ACC112 (cell line): ENCODE measurements at regions not wholly inside any gene's neighbourhood (a gene's known extent, or its start where the extent isn't known, plus 50 kb on each side); places are given as distances from the start of the nearest gene placed in this dataset.

ENCODE experiments used
- H2AFZ ChIP-seq: fragments of 200-600 bp; sonication (generic); one replicate; pipeline ENCODE4 v1.6.0; 2017; ENCODE audit warnings: antibody characterized with exemption, low read length; ENCODE audit not compliant: unreplicated experiment
- H3K27ac ChIP-seq: fragments of 200-600 bp; sonication (generic); 2 replicates; pipeline ENCODE4 v1.5.1; 2014; ENCODE audit warnings: low read depth, mild to moderate bottlenecking, antibody characterized with exemption, low read length, moderate library complexity
- H3K27me3 ChIP-seq: fragments of 200-600 bp; sonication (generic); 2 replicates; pipeline ENCODE4 v1.6.1; 2014; ENCODE audit warnings: mild to moderate bottlenecking, antibody characterized with exemption, low read length, moderate library complexity, mixed read lengths; ENCODE audit not compliant: insufficient read depth
- H3K36me3 ChIP-seq: fragments of 200-600 bp; sonication (generic); 2 replicates; pipeline ENCODE4 v1.6.1; 2016; ENCODE audit warnings: mild to moderate bottlenecking, antibody characterized with exemption, low read length, moderate library complexity, mixed read lengths; ENCODE audit not compliant: insufficient read depth
- H3K4me1 ChIP-seq: fragments of 200-600 bp; sonication (generic); one replicate; pipeline ENCODE4 v1.6.1; 2016; ENCODE audit warnings: low read length, mixed read lengths; ENCODE audit not compliant: insufficient read depth, unreplicated experiment, control insufficient read depth
- H3K4me3 ChIP-seq: fragments of 200-600 bp; sonication (generic); 2 replicates; pipeline ENCODE4 v1.5.1; 2014; ENCODE audit warnings: mild to moderate bottlenecking, low read depth, low read length
- H3K79me2 ChIP-seq: fragments of 200-600 bp; sonication (generic); one replicate; pipeline ENCODE4 v1.6.0; 2016; ENCODE audit warnings: low read length; ENCODE audit not compliant: control insufficient read depth, unreplicated experiment, insufficient read depth

DNA sequence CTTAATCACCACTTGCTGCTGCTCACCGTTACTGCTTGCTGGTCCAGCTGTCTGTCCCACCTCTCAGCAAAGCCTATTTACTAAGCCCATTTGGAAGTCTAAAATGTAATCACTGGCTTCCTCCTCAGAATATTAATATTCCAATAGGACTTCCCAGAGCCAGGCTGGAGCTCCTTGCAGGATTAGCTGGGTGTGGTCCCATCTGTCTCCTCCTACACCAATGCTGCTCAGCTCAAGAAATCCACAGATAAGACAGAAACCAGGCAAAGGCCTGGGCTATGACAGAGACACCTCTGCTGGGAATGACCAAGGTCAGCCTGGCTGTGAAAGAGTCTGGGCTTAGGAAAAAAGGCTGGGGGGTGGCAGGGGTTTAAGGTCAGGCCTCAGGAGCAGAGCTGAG lies 317.8 kb downstream of the BUD13 start:
- Histone ChIP-seq H3K79me2 (no peaks in the 10 kb centered on the region), H3K4me3 (no peak overlapping the region), H2AFZ (no peak overlapping the region), H3K27ac (no peak overlapping the region), H3K36me3 (no peaks in the 10 kb centered on the region), H3K4me1 (no peaks in the 10 kb centered on the region), H3K27me3 (no peaks in the 10 kb centered on the region)

DNA sequence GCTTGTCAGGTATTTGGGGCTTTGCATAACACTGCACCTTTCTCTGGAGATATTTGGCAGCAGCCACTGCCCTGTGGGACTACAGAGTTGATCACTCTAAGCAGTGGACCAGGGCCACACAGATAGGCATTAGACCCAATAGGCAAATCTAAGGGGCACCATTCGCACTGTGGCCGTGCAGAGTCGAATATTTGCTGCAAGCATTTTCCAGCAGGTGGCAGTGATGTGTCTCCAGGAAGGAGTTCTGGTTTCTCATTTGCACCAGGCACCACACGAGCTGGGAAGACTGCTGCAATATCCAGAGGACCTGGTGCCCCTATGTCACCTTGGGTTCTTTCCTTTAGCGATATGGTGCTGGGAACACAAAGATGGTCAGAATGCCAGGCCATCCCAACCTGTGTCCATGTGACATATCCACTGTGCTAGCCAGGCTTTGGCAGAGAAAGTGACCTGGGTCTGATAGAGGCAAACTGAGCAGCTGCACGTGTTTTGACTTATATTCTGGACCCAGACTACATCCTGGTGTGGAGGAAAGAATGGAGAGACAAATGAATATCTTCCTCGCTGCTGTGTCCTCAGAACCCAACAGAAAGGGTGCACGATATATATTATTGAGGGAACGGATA lies 318.7 kb downstream of the BUD13 start:
- Histone ChIP-seq H3K79me2 (no peaks in the 10 kb centered on the region), H2AFZ (no peak overlapping the region), H3K36me3 (no peaks in the 10 kb centered on the region), H3K27ac (no peak overlapping the region), H3K4me3 (no peak overlapping the region), H3K4me1 (no peaks in the 10 kb centered on the region), H3K27me3 (no peaks in the 10 kb centered on the region)

DNA sequence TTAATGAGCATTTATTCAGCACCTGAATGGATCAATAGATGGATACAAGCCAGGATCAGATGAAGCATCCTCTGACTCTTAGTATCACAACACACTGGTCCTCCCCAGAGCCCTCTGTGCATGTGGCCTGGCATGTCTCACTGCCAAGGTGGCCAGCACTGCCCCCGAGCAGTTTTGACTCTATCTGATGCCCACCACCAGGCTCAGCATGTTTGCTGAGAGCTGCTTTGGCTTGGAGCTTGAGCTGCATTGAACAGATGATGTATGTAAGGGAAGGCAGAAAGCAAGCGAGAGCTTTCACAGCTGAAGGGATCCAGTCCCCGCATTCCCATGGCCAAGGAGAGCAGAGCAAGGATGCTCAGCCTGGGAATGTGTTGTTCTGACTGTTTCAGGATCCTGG lies 320.3 kb downstream of the BUD13 start:
- Histone ChIP-seq H3K27ac (no peak overlapping the region), H3K79me2 (no peaks in the 10 kb centered on the region), H2AFZ (no peak overlapping the region), H3K36me3 (no peaks in the 10 kb centered on the region), H3K4me1 (no peaks in the 10 kb centered on the region), H3K27me3 (no peaks in the 10 kb centered on the region), H3K4me3 (no peak overlapping the region)

DNA sequence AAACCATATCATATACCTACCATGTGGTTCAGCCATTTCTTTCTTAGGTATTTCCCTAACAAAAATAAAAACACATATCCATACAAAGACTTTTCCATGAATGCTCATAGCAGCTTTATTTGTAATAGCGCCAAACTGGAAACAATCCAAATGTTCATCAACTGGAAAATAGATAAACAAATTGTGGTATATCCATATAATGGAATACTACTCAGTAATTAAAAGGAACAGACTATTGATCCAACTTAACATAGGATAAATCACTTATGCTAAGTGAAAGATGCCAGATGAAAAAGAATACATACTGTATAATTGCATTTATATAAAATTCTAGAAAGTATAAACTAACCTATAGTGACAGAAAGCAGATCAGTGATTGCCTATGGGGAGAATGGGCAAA lies 323.3 kb downstream of the BUD13 start:
- Histone ChIP-seq H3K4me1 (no peaks in the 10 kb centered on the region), H2AFZ (no peak overlapping the region), H3K79me2 (no peaks in the 10 kb centered on the region), H3K27ac (no peak overlapping the region), H3K27me3 (no peaks in the 10 kb centered on the region), H3K36me3 (no peaks in the 10 kb centered on the region), H3K4me3 (no peak overlapping the region)

DNA sequence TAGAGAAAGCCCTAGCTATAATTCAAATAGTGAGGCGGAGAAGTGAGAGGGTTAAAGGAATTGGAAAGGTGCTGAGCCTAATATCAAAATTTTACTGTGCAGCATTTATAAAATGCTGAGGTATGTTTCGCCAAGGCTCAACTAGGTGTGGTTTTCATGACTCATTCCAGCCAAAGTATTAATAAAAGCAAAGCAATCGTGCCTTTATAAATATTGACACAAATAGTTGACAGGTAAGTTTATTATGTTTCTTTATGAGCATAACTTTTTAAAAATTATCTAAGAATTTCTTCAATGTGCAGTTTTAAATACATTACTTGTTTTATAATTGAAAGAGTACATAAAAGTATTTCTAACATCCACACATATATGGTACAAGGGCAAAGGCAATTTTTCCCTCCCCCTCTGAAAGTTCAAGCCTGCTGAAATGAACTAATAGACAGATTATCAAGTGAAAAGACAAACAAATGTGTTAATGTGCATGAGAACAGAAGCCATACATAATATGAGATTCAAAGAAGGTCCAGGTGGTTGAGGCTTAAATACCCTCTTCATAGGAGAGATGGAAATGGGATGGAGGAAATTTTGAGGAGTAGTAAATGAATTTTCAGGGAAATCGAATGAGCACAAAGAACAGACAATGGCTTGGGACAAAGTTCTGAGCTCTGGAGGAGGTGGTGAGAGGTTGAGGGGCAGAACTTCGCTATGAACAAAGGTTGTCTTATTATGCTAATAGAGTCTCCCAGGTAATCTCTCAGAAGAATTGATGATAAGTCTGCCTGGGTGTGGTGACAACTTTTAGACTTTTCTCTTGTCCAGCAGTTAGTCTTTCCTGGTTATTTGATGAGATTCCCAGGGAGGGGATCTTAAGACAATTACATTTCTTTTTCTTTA lies 326.5 kb downstream of the BUD13 start:
- no peak overlapping the region for H2AFZ ChIP-seq
- no peak overlapping the region for H3K4me3 ChIP-seq
- H3K27me3 ChIP-seq, result no peaks in the 10 kb centered on the region
- no peaks in the 10 kb centered on the region for H3K79me2 ChIP-seq
- H3K4me1 ChIP-seq, result no peaks in the 10 kb centered on the region
- H3K27ac ChIP-seq, result no peak overlapping the region
- H3K36me3 ChIP-seq, result no peaks in the 10 kb centered on the region

DNA sequence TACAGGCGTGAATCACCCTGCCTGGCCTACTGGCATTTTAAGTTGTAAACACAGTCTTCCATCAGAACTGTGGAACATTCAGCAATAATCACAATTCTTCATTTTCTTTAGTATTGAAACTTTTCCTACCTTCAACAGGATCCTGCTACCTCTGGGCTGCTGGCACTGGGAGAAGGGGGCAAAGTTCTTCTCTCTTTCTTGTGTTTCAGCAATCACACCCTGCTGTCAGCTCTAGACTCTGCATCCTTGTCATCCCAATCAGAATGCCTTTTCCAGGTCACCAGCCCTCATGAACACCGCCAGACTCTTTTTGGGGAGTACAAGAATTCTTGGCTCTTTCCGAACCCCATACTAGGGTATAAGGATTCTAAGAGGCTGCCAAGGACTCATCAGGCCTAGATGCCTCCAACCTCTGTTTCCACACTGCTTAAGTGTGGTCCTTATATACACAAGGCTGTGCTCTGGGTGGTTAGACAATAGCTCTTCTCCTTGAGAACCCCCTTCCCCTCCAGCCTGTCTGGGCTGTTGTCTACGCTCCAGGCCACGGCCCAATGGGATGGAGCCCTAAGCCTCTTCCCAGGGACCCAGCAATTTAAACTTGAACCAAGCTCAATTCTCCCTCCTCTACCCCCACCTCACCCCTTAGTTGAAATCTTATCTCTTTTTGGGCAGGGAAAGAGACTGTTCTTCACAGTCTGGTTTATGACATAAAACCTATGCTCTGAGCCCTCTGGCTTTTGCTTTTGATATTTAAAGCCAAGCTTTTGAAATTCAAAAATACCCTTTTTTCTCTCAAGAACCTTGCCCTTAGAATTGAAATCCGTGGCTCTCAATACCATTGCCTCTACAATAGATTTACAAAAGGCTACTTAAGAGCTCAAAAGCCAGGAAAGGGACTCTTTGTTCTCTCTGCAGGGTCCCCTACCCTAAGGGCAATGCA lies 327.4 kb downstream of the BUD13 start:
- no peaks in the 10 kb centered on the region for H3K36me3 ChIP-seq
- H3K4me1 ChIP-seq, result no peaks in the 10 kb centered on the region
- H3K79me2 ChIP-seq, result no peaks in the 10 kb centered on the region
- H3K4me3 ChIP-seq, result no peak overlapping the region
- H3K27ac ChIP-seq, result no peak overlapping the region
- H3K27me3 ChIP-seq, result no peaks in the 10 kb centered on the region
- H2AFZ ChIP-seq, result no peak overlapping the region

DNA sequence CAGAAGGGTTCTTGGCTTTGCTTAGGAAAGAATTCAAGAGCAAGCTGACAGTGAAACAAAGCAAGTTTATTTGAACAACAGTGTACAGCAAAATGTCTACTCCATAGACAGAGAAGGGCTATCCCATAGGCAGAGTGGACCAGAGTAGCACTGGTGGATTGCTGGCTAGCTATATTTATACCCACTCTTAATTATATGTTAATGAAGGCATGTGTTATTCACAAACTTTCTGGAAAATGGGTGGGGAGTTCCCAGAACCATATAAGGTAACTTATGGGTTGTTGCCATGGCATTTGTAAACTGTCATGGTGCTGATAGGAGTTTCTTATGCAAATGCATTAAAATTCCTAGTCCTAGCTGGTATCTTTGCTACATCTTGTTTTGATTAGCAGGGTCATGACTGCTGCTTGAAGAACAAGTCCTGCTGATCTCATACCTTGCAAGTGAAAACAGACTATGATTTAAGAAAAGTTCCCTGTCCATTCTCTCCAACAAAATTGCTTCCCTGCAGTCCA lies 330.5 kb downstream of the BUD13 start:
- no peak overlapping the region for H3K27ac ChIP-seq
- no peaks in the 10 kb centered on the region for H3K79me2 ChIP-seq
- H3K36me3 ChIP-seq, result no peaks in the 10 kb centered on the region
- no peak overlapping the region for H2AFZ ChIP-seq
- no peaks in the 10 kb centered on the region for H3K27me3 ChIP-seq
- no peaks in the 10 kb centered on the region for H3K4me1 ChIP-seq
- H3K4me3 ChIP-seq, result no peak overlapping the region

DNA sequence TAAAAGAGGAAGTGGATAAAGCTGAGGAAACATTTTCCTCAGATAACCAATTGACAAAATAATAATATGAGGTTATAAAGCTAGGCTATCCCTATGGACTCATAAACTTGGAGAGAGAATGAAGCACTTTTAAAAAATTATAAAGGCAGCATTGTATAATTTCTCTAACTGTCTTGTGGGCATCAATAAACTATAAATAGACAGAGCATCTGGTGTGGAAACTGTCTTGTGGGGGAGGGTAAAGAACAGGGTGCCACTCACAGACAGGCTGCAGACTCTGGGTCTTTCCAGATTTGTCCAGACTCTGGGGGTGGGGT lies 333.5 kb downstream of the BUD13 start:
- H3K27ac ChIP-seq, result no peak overlapping the region
- no peaks in the 10 kb centered on the region for H3K79me2 ChIP-seq
- H3K27me3 ChIP-seq, result no peaks in the 10 kb centered on the region
- H2AFZ ChIP-seq, result no peak overlapping the region
- no peak overlapping the region for H3K4me3 ChIP-seq
- no peaks in the 10 kb centered on the region for H3K4me1 ChIP-seq
- no peaks in the 10 kb centered on the region for H3K36me3 ChIP-seq

DNA sequence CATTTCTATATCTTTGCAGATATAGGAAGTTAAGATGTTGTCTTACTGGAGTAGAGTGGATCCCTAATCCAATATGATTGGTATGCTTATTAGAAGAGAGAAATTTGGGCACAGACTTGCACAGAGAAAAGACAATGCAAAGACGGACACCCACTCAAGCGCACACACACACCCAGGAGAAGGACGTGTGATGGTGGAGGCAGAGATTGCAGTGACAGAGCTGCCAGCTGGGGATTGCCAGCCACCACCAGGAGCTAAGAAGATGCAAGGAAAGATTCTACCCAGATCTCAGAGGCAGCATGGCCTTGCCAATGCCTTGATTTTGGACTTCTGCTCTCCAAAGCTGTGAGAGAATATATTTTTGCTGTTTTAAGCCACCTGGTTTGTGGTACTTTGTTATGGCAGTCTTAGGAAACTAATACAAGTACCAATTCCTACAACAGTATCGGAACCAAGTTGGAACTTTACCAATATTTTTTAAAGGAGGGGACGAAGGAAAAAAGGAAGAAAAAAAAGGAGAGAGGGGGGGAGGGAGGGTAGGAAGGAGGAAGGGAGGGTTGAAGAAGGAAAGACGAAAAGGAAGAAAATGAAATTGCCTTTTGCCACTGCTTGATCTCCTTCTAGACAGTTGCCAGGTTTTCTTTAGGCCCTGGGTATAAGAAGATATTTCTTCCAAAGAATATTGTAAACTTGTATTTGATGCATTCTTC lies 334.0 kb downstream of the BUD13 start:
- Histone ChIP-seq H3K36me3 (no peaks in the 10 kb centered on the region), H3K27me3 (no peaks in the 10 kb centered on the region), H3K79me2 (no peaks in the 10 kb centered on the region), H3K4me3 (no peak overlapping the region), H2AFZ (no peak overlapping the region), H3K4me1 (no peaks in the 10 kb centered on the region), H3K27ac (no peak overlapping the region)

DNA sequence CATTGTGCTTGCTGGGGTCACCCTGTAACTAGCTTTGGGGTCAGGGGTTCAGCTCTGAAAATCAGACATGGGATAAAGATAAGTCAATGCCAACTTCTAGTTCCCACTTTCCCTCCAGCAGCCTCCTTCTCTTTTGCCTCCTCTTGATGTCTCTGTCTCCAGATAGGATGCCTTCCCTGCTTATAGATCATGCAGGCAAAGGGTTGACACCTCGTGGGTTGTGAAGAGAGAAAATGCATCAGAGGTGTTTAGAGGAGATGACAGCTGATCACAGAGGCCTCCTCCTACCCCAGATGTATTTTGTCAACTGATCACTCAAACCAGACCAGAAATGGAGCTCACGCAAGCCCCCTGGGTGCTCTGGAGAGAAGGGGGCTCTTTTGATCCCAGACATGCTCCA lies 337.8 kb downstream of the BUD13 start:
- no peak overlapping the region for H3K27ac ChIP-seq
- H3K79me2 ChIP-seq, result no peaks in the 10 kb centered on the region
- no peaks in the 10 kb centered on the region for H3K36me3 ChIP-seq
- H2AFZ ChIP-seq, result no peak overlapping the region
- H3K27me3 ChIP-seq, result no peaks in the 10 kb centered on the region
- H3K4me1 ChIP-seq, result no peaks in the 10 kb centered on the region
- H3K4me3 ChIP-seq, result no peak overlapping the region
